ENCODE measurements at regions not wholly inside any gene's neighbourhood (a gene's known extent, or its start where the extent isn't known, plus 50 kb on each side); places are given as distances from the start of the nearest gene placed in this dataset.

- no peak for TF ChIP-seq YY1 (IDR thresholded peaks at IDR 0.05; ENCODE audit: insufficient read depth, insufficient read length)
- no peak for TF ChIP-seq ZNF274 (IDR thresholded peaks at IDR 0.05; ENCODE audit: low read depth, low read length)
- no peak for TF ChIP-seq SUZ12 (IDR thresholded peaks at IDR 0.05; ENCODE audit: extremely low read depth, insufficient read depth, insufficient read length)
Measured at GRCh38 chr17:65292430-65292829, 155.3 kb downstream of the RGS9 start.
